NT2/D1 (cell line): ENCODE measurements at regions not wholly inside any gene's neighbourhood (a gene's known extent, or its start where the extent isn't known, plus 50 kb on each side); places are given as distances from the start of the nearest gene placed in this dataset.

Experiments used
- SUZ12 ChIP-seq: IDR thresholded peaks from 2 replicates; pipeline ENCODE4 v1.6.1; 2011; ENCODE audit not compliant: insufficient read length, insufficient read depth; ENCODE audit errors: extremely low read depth
- YY1 ChIP-seq: IDR thresholded peaks from 2 replicates; pipeline ENCODE4 v1.6.1; 2011; ENCODE audit not compliant: insufficient read length, insufficient read depth
- ZNF274 ChIP-seq: IDR thresholded peaks from 2 replicates; pipeline ENCODE4 v1.6.1; 2011; ENCODE audit warnings: mild to moderate bottlenecking, low read depth, low read length

DNA sequence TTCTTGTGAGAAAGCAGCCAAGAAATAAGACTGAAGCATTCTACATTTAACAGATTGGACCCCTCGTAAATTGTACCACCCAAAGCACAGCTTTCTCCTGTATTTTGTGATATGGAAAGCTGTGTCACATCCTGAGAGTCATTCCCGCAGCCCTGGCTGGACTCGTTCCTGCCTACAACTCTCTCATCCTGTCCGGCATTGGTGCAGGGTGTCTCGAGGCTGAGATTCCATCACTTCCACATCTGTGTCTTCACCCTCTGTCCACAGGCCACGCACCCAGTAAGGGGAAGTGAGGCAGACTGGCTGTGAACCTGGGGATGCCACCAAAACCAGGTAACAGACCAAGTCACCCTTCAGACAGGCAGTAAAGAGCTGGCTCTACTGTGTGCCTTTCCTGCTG lies 146.2 kb upstream of the KLF6 start:
- TF ChIP-seq YY1 = no peak
- TF ChIP-seq ZNF274 = no peak
- TF ChIP-seq SUZ12 = no peak
